Esophagus mucosa (tissue), 1 donor: ENCODE measurements at regions not wholly inside any gene's neighbourhood (a gene's known extent, or its start where the extent isn't known, plus 50 kb on each side); places are given as distances from the start of the nearest gene placed in this dataset.
"Not testable (repeated sequence)": the region's sequence is repeated elsewhere in the genome, so short reads cannot be mapped to it uniquely, and the experiment has no call there.

Experiments
- ATAC-seq: fragments of 200-7000 bp; cut with Tn5 transposase; one replicate; pipeline ENCODE4 v1.9.1; 2020
- donor health status: DM: yes; HTN: yes; CAD: no.

- no peak for ATAC-seq
These were observed 138.4 kb downstream of the UCK2 start for GRCh38 chr1:165965857-165966256.

GRCh38 chr1:165969366-165969765 is 142.0 kb downstream of the UCK2 start:
- not testable (repeated sequence) for ATAC-seq

DNA sequence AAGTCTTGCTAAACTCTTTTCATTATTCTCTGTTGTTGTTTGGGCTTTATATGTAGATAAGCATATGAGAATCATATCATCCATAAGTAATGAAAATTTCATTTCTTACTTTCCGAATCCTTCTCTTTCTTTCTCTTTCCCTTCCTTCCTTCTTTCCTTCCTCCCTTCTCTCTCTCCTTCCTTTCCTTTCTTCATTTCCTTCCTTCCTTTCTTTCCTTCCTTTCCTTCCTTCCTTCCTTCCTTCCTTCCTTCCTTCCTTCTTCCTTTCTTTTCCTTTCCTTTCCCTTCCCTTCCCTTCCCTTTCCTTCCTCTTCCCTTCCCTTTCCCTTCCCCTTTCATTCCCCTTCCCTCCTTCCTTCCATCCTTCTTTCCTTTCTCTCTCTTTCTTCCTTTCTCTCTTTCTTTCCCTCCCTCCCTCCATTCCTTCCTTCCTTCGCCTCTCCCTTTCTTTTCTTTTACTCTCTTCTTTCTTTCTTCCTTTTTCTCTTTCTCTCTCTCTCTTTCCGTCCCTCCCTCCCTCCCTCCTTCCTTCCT is 147.3 kb downstream of the UCK2 start:
- ATAC-seq = no peak

GRCh38 chr1:165988275-165988674 is 160.9 kb downstream of the UCK2 start:
- ATAC-seq = no peak

- ATAC-seq = no peak
These were observed 161.4 kb downstream of the UCK2 start for GRCh38 chr1:165988817-165989216.

- ATAC-seq = no peak
These were observed 165.1 kb downstream of the UCK2 start for GRCh38 chr1:165992533-165992932.

DNA sequence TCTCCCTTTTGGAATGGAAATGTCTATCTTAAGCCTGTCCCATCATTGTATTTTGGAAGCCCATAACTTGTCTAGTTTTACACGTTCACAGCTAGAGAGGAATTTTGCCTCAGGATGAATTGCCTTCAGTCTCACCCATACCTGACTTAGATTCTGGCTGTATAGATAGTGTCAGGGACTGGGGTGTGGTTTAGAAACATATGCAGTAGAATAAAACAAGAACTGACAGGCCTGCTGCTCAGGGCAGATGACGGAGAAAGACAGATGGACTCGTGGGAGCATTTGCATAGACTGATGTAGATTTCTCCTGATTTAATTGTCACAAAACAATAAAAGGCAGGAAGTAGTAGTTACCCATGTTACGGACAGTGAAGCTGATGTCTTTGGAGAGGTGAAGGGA is 166.7 kb downstream of the UCK2 start:
- peak; percentile 84 for ATAC-seq

- ATAC-seq = no peak
These were observed 167.0 kb downstream of the FAM78B start for GRCh38 chr1:165999826-166000225.

DNA sequence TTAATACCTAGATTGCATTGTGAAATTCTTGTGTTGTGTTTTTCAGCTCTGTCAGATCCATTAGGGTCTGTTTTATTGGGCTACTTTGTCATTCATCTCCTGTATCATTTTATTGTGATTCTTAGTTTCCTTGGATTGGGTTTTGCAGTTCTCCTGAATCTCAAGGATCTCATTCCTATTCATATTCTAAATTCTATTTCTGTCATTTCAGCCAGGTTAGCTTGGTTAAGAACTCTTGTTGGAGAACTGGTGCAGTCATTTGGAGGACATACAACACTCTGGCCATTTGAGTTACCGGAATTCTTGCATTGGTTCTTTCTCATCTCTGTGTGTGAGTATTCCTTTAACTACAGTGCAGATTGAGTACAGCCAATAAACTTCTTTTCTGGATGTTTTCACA is 159.6 kb downstream of the FAM78B start:
- ATAC-seq = no peak

DNA sequence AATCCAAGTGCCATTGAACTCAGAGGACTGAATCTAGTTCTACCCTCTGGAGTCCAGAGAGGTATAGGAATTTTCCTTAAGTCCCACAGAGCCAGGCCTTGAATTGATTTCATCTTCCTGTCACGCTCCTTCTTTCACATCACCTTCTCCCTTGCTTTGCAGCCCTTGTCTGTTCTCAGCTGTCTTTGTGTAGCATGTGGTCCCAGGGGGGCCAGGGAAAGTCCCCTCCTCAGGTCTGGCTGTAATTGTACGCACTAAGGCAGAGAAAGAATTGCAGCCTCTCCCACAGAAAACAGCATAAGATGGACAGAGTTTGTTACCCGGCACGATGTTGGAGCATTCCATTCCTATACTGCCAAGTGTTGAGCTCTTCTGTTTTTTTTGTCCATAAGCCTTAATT is 153.6 kb downstream of the FAM78B start:
- no peak for ATAC-seq

DNA sequence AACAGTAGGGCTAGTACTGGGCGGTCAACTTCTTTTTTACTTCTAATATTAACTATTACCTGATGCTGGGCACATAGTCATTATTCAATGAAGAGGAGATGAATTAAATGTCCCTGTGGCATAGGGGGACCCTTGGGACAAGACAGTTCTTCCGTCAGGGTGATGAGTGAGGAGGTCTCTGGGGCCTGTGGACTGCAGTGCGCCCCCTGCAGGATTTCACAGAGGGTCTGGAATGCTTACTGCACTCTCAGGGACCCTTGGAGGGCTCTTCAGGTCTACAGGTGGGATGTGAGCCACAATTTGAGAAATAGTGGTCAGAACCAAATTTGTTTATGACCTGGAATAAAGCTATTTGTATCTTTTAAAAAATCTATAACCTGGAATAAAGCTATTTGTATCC is 149.4 kb downstream of the FAM78B start:
- no peak for ATAC-seq
